Body of pancreas (tissue), 4 donors: ENCODE measurements at regions not wholly inside any gene's neighbourhood (a gene's known extent, or its start where the extent isn't known, plus 50 kb on each side); places are given as distances from the start of the nearest gene placed in this dataset.

Experiments
- POLR2A ChIP-seq, 3 donors: fragments of 450-650 bp; IDR thresholded peaks; one replicate each; pipeline ENCODE4 v1.6.1; 2016; ENCODE audit warnings: antibody characterized with exemption in 3 of 3, mild to moderate bottlenecking in 2 of 3
- TF ChIP-seq, protein P1 (sequence below), 7 experiments: fragments of 450-650 bp in 4 of 7; fragments of 200-600 bp in 3 of 7; sonication (generic) in 3 of 7; IDR thresholded peaks; one replicate each; pipeline ENCODE4 v1.5.1; 2016 to 2019; ENCODE audit warnings: antibody characterized with exemption in 7 of 7

GRCh38 chr21:22993144-22993543 lies 1994.9 kb downstream of the NCAM2 start:
- no peak for TF ChIP-seq POLR2A (IDR thresholded peaks at IDR 0.05)
- TF ChIP-seq, protein P1, sequence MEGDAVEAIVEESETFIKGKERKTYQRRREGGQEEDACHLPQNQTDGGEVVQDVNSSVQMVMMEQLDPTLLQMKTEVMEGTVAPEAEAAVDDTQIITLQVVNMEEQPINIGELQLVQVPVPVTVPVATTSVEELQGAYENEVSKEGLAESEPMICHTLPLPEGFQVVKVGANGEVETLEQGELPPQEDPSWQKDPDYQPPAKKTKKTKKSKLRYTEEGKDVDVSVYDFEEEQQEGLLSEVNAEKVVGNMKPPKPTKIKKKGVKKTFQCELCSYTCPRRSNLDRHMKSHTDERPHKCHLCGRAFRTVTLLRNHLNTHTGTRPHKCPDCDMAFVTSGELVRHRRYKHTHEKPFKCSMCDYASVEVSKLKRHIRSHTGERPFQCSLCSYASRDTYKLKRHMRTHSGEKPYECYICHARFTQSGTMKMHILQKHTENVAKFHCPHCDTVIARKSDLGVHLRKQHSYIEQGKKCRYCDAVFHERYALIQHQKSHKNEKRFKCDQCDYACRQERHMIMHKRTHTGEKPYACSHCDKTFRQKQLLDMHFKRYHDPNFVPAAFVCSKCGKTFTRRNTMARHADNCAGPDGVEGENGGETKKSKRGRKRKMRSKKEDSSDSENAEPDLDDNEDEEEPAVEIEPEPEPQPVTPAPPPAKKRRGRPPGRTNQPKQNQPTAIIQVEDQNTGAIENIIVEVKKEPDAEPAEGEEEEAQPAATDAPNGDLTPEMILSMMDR (IDR thresholded peaks at IDR 0.05): no peak
